Middle frontal gyrus (tissue), 1 donor: ENCODE measurements at regions not wholly inside any gene's neighbourhood (a gene's known extent, or its start where the extent isn't known, plus 50 kb on each side); places are given as distances from the start of the nearest gene placed in this dataset.

Experiments used
- DNase-seq: peaks from one replicate; pipeline ENCODE4 v3.0.0-alpha.2; 2015; ENCODE audit warnings: low spot score; ENCODE audit errors: extremely low spot score

- DNase-seq, result no peak
Measured at GRCh38 chr5:148708854-148709253, 54.5 kb upstream of the HTR4 start.

GRCh38 chr5:148711961-148712360 is 57.6 kb upstream of the HTR4 start:
- DNase-seq, result no peak

GRCh38 chr5:148713735-148714508 is 59.6 kb upstream of the HTR4 start:
- no peak for DNase-seq

- DNase-seq, result no peak
Measured at GRCh38 chr5:148716716-148717115, 62.4 kb upstream of the HTR4 start.

GRCh38 chr5:148717668-148718067 is 63.3 kb upstream of the HTR4 start:
- DNase-seq, result no peak

GRCh38 chr5:148719605-148720004 is 65.3 kb upstream of the HTR4 start:
- DNase-seq, result no peak

- no peak for DNase-seq
Measured at GRCh38 chr5:148720257-148720656, 65.9 kb upstream of the HTR4 start.

- no peak for DNase-seq
Measured at GRCh38 chr5:148723143-148723542, 68.8 kb upstream of the HTR4 start.

GRCh38 chr5:148725675-148726074 is 71.3 kb upstream of the HTR4 start:
- no peak for DNase-seq

- no peak for DNase-seq
Measured at GRCh38 chr5:148729182-148729581, 74.9 kb upstream of the HTR4 start.

GRCh38 chr5:148730270-148730669 is 75.9 kb upstream of the HTR4 start:
- no peak for DNase-seq

GRCh38 chr5:148730942-148731898 is 76.9 kb upstream of the HTR4 start:
- DNase-seq, result peak; percentile 71

- DNase-seq, result no peak
Measured at GRCh38 chr5:148732692-148733091, 78.4 kb upstream of the HTR4 start.

- peak; percentile 71 for DNase-seq
Measured at GRCh38 chr5:148733601-148734438, 79.5 kb upstream of the HTR4 start.

- DNase-seq, result no peak
Measured at GRCh38 chr5:148734518-148734917, 80.2 kb upstream of the HTR4 start.

GRCh38 chr5:148735301-148735835 is 81.0 kb upstream of the HTR4 start:
- DNase-seq, result no peak

GRCh38 chr5:148739023-148739422 is 84.7 kb upstream of the HTR4 start:
- no peak for DNase-seq

GRCh38 chr5:148739524-148739923 is 85.2 kb upstream of the HTR4 start:
- no peak for DNase-seq

- DNase-seq, result no peak
Measured at GRCh38 chr5:148740079-148740858, 85.9 kb upstream of the HTR4 start.

- peak; percentile 53 for DNase-seq
Measured at GRCh38 chr5:148740966-148741742, 85.3 kb upstream of the ADRB2 start.
